HG03135 (cell line): ENCODE measurements at regions not wholly inside any gene's neighbourhood (a gene's known extent, or its start where the extent isn't known, plus 50 kb on each side); places are given as distances from the start of the nearest gene placed in this dataset.

Experiments used
- ATAC-seq: cut with Tn5 transposase; IDR thresholded peaks from one replicate; pipeline ENCODE4 v1.9.1; 2021; ENCODE audit warnings: mild to moderate bottlenecking, moderate library complexity; ENCODE audit not compliant: unreplicated experiment

GRCh38 chr15:37165395-37165794, 65.0 kb upstream of the MEIS2 start:
- ATAC-seq, result no peak

GRCh38 chr15:37166402-37166801, 66.1 kb upstream of the MEIS2 start:
- ATAC-seq, result no peak

- ATAC-seq, result no peak
Measured at GRCh38 chr15:37181339-37181738, 81.0 kb upstream of the MEIS2 start.

GRCh38 chr15:37199545-37199944, 99.2 kb upstream of the MEIS2 start:
- ATAC-seq, result no peak

- no peak for ATAC-seq
Measured at GRCh38 chr15:37203050-37203449, 102.7 kb upstream of the MEIS2 start.

GRCh38 chr15:37204692-37205091, 104.3 kb upstream of the MEIS2 start:
- ATAC-seq, result no peak

- ATAC-seq, result no peak
Measured at GRCh38 chr15:37206690-37207089, 106.3 kb upstream of the MEIS2 start.

- no peak for ATAC-seq
Measured at GRCh38 chr15:37208146-37209040, 108.0 kb upstream of the MEIS2 start.

- ATAC-seq, result no peak
Measured at GRCh38 chr15:37209041-37209363, 108.7 kb upstream of the MEIS2 start.

- ATAC-seq, result no peak
Measured at GRCh38 chr15:37217567-37217966, 117.2 kb upstream of the MEIS2 start.

GRCh38 chr15:37218351-37218916, 118.1 kb upstream of the MEIS2 start:
- no peak for ATAC-seq

- no peak for ATAC-seq
Measured at GRCh38 chr15:37219211-37219701, 118.9 kb upstream of the MEIS2 start.

- no peak for ATAC-seq
Measured at GRCh38 chr15:37220949-37221670, 120.8 kb upstream of the MEIS2 start.

GRCh38 chr15:37221671-37222145, 121.4 kb upstream of the MEIS2 start:
- ATAC-seq, result no peak

GRCh38 chr15:37223089-37223488, 122.7 kb upstream of the MEIS2 start:
- no peak for ATAC-seq

- ATAC-seq, result no peak
Measured at GRCh38 chr15:37229855-37230619, 129.7 kb upstream of the MEIS2 start.

- no peak for ATAC-seq
Measured at GRCh38 chr15:37245358-37245757, 145.0 kb upstream of the MEIS2 start.

- no peak for ATAC-seq
Measured at GRCh38 chr15:37246065-37246464, 145.7 kb upstream of the MEIS2 start.

GRCh38 chr15:37246856-37247255, 146.5 kb upstream of the MEIS2 start:
- no peak for ATAC-seq

GRCh38 chr15:37249249-37249648, 148.9 kb upstream of the MEIS2 start:
- ATAC-seq, result no peak

- no peak for ATAC-seq
Measured at GRCh38 chr15:37252530-37252929, 152.2 kb upstream of the MEIS2 start.
